ENCODE measurements at regions not wholly inside any gene's neighbourhood (a gene's known extent, or its start where the extent isn't known, plus 50 kb on each side); places are given as distances from the start of the nearest gene placed in this dataset.

DNA sequence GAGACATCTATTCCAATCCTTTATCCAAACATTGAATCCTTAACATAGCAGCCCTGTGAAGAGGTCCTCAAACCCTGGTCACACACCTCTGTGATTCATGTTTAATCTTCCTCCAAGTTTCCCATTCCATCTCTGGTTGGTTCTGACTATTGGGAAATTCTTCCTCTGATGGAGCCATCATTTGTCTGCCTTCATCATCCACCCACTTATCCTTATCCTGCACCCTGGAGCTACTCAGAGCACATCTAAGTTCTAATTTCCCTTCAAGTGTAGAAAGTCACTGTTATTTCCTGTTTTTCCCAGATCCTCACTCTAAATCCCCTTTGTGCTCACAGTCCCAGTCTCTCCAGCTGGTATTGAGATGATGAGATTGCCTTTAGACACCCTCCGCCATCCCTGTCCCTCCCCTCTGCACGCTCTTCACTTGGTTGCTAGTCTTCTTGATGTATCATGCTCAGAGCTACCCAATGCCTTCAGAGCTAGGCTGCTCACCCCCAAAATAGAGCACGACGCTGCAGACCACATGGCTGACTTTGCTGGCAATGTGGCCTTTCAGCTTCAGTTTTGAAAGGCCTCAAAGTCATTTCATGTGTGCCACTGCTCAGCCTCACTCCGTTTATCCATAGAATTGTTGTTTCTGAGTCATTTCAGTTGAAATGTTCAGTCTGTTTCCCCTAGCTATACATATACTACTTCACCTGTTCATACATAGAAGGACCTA lies 154.3 kb downstream of the PALM2AKAP2 start:
- no peak overlapping the region for H3K27ac ChIP-seq (ENCODE audit: low read length)
- no peaks in the 10 kb centered on the region for H3K36me3 ChIP-seq (ENCODE audit: control insufficient read depth in 1 of 2, insufficient read depth in 2 of 2, low read length in 2 of 2)
- H3K4me3 ChIP-seq (ENCODE audit: low read depth in 1 of 2, low read length in 2 of 2), result no peak overlapping the region
- no peaks in the 10 kb centered on the region for H3K4me1 ChIP-seq (ENCODE audit: control insufficient read depth in 1 of 2, insufficient read depth in 2 of 2, low read length in 2 of 2)
- no peaks in the 10 kb centered on the region for H3K27me3 ChIP-seq (ENCODE audit: low read depth, low read length)
- H3K9me3 ChIP-seq (ENCODE audit: control insufficient read depth in 1 of 2, low read length in 2 of 2), result no peaks in the 10 kb centered on the region

DNA sequence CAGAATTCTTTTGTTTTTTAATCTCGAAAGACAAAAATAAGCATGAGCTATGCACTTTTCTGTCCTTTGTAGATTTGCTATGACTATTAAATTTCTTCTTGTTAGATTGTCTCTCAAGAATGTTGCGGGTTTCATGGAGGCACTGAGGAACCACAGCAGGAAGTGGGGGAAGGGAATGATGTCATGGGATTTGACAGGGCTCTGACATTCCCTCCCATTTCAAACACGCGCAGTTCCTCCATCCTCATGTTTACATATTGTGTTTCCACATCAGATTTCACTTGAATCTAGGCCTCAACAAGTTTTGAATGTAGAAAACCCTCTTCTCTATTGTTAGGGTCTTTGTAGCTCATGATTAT lies 154.8 kb downstream of the PALM2AKAP2 start:
- no peaks in the 10 kb centered on the region for H3K4me1 ChIP-seq (ENCODE audit: control insufficient read depth in 1 of 2, insufficient read depth in 2 of 2, low read length in 2 of 2)
- H3K27me3 ChIP-seq (ENCODE audit: low read depth, low read length), result no peaks in the 10 kb centered on the region
- H3K27ac ChIP-seq (ENCODE audit: low read length), result no peak overlapping the region
- H3K4me3 ChIP-seq (ENCODE audit: low read depth in 1 of 2, low read length in 2 of 2), result no peak overlapping the region
- no peaks in the 10 kb centered on the region for H3K36me3 ChIP-seq (ENCODE audit: control insufficient read depth in 1 of 2, insufficient read depth in 2 of 2, low read length in 2 of 2)
- no peaks in the 10 kb centered on the region for H3K9me3 ChIP-seq (ENCODE audit: control insufficient read depth in 1 of 2, low read length in 2 of 2)

DNA sequence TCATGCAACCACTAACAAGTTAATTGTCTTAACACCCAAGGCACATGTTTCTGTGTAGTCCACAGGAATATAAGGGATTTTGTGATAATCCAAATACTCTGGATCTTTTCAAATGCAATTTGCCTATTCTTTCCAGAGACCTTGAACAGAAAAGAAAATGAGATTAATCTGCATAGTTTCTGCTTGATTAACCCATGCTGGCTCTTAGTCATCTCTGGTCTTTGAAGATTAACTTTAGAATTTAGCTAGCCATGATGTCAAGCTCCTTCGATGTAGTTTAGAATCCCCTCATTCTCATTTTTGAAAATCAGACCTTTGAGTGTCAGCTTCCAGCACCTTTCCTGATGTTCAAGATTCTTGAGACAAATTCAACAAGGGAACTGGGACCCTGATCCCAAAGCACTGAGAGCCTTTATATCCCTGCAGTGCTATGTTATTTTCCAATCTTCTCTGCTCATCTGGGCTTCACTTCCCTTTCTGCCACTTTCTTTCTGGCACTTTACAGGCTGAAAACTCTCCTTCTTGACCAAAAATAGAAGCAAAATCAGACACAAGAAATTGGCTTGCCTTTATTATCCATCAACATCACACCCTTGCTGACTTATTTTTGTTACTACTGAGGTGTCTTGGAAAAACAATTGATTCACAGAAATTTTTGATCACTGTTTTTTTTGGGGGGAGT lies 155.5 kb downstream of the PALM2AKAP2 start:
- Histone ChIP-seq H3K27ac (ENCODE audit: low read length) (no peak overlapping the region), H3K9me3 (ENCODE audit: control insufficient read depth in 1 of 2, low read length in 2 of 2) (no peaks in the 10 kb centered on the region), H3K4me3 (ENCODE audit: low read depth in 1 of 2, low read length in 2 of 2) (no peak overlapping the region), H3K27me3 (ENCODE audit: low read depth, low read length) (no peaks in the 10 kb centered on the region), H3K4me1 (ENCODE audit: control insufficient read depth in 1 of 2, insufficient read depth in 2 of 2, low read length in 2 of 2) (no peaks in the 10 kb centered on the region), H3K36me3 (ENCODE audit: control insufficient read depth in 1 of 2, insufficient read depth in 2 of 2, low read length in 2 of 2) (no peaks in the 10 kb centered on the region)

- Histone ChIP-seq H3K4me1 (ENCODE audit: control insufficient read depth in 1 of 2, insufficient read depth in 2 of 2, low read length in 2 of 2) (no peaks in the 10 kb centered on the region), H3K9me3 (ENCODE audit: control insufficient read depth in 1 of 2, low read length in 2 of 2) (no peaks in the 10 kb centered on the region), H3K36me3 (ENCODE audit: control insufficient read depth in 1 of 2, insufficient read depth in 2 of 2, low read length in 2 of 2) (no peaks in the 10 kb centered on the region), H3K4me3 (ENCODE audit: low read depth in 1 of 2, low read length in 2 of 2) (no peak overlapping the region), H3K27me3 (ENCODE audit: low read depth, low read length) (no peaks in the 10 kb centered on the region), H3K27ac (ENCODE audit: low read length) (no peak overlapping the region)
These were observed 158.0 kb downstream of the PALM2AKAP2 start for GRCh38 chr9:109937861-109938453.

- Histone ChIP-seq H3K4me1 (ENCODE audit: control insufficient read depth in 1 of 2, insufficient read depth in 2 of 2, low read length in 2 of 2) (no peaks in the 10 kb centered on the region), H3K9me3 (ENCODE audit: control insufficient read depth in 1 of 2, low read length in 2 of 2) (no peaks in the 10 kb centered on the region), H3K27ac (ENCODE audit: low read length) (no peak overlapping the region), H3K27me3 (ENCODE audit: low read depth, low read length) (no peaks in the 10 kb centered on the region), H3K36me3 (ENCODE audit: control insufficient read depth in 1 of 2, insufficient read depth in 2 of 2, low read length in 2 of 2) (no peaks in the 10 kb centered on the region), H3K4me3 (ENCODE audit: low read depth in 1 of 2, low read length in 2 of 2) (no peak overlapping the region)
These were observed 159.8 kb downstream of the PALM2AKAP2 start for GRCh38 chr9:109939698-109940342.

DNA sequence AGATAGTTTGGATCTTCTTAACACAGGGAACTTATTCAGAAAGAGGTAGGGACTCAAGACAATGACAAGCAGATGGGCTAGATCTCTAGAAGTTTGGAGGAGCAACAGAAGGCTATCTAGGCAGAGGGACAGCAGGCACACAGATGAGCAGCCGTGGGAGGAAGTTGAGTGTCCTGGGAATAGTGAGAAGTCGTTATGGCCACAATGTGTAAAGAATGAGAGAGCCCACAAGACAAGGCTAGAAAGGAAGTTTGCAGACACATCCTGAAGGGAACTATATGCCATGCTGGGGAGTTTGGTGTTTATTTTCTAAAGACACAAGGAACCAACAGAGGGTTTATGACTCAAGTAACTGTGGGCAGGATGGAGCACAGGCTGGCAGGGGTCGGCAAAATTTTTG lies 160.6 kb downstream of the PALM2AKAP2 start:
- no peaks in the 10 kb centered on the region for H3K36me3 ChIP-seq (ENCODE audit: control insufficient read depth in 1 of 2, insufficient read depth in 2 of 2, low read length in 2 of 2)
- no peak overlapping the region for H3K4me3 ChIP-seq (ENCODE audit: low read depth in 1 of 2, low read length in 2 of 2)
- no peak overlapping the region for H3K27ac ChIP-seq (ENCODE audit: low read length)

GRCh38 chr9:109941771-109942170 lies 161.8 kb downstream of the PALM2AKAP2 start:
- no peak overlapping the region for H3K27ac ChIP-seq (ENCODE audit: low read length)
- H3K4me3 ChIP-seq (ENCODE audit: low read depth in 1 of 2, low read length in 2 of 2), result no peak overlapping the region
- H3K36me3 ChIP-seq (ENCODE audit: control insufficient read depth in 1 of 2, insufficient read depth in 2 of 2, low read length in 2 of 2), result no peaks in the 10 kb centered on the region
- H3K27me3 ChIP-seq (ENCODE audit: low read depth, low read length), result no peaks in the 10 kb centered on the region
- no peaks in the 10 kb centered on the region for H3K4me1 ChIP-seq (ENCODE audit: control insufficient read depth in 1 of 2, insufficient read depth in 2 of 2, low read length in 2 of 2)
- H3K9me3 ChIP-seq (ENCODE audit: control insufficient read depth in 1 of 2, low read length in 2 of 2), result no peaks in the 10 kb centered on the region

More for the DNA sequence above, 160.6 kb downstream of the PALM2AKAP2 start:
- no peaks in the 10 kb centered on the region for H3K4me1 ChIP-seq (ENCODE audit: control insufficient read depth in 1 of 2, insufficient read depth in 2 of 2, low read length in 2 of 2)
- no peaks in the 10 kb centered on the region for H3K9me3 ChIP-seq (ENCODE audit: control insufficient read depth in 1 of 2, low read length in 2 of 2)
- no peaks in the 10 kb centered on the region for H3K27me3 ChIP-seq (ENCODE audit: low read depth, low read length)

GRCh38 chr9:109945573-109945972 lies 165.6 kb downstream of the PALM2AKAP2 start:
- Histone ChIP-seq H3K4me3 (ENCODE audit: low read depth in 1 of 2, low read length in 2 of 2) (no peak overlapping the region), H3K27me3 (ENCODE audit: low read depth, low read length) (no peaks in the 10 kb centered on the region), H3K9me3 (ENCODE audit: control insufficient read depth in 1 of 2, low read length in 2 of 2) (no peaks in the 10 kb centered on the region), H3K4me1 (ENCODE audit: control insufficient read depth in 1 of 2, insufficient read depth in 2 of 2, low read length in 2 of 2) (no peaks in the 10 kb centered on the region), H3K36me3 (ENCODE audit: control insufficient read depth in 1 of 2, insufficient read depth in 2 of 2, low read length in 2 of 2) (no peaks in the 10 kb centered on the region), H3K27ac (ENCODE audit: low read length) (no peak overlapping the region)

- no peak overlapping the region for H3K27ac ChIP-seq (ENCODE audit: low read length)
- H3K27me3 ChIP-seq (ENCODE audit: low read depth, low read length), result no peaks in the 10 kb centered on the region
These were observed 168.5 kb downstream of the PALM2AKAP2 start for GRCh38 chr9:109948453-109948852.

GRCh38 chr9:109950710-109951443 lies 170.9 kb downstream of the PALM2AKAP2 start:
- Histone ChIP-seq H3K4me1 (ENCODE audit: control insufficient read depth in 1 of 2, insufficient read depth in 2 of 2, low read length in 2 of 2) (no peaks in the 10 kb centered on the region), H3K36me3 (ENCODE audit: control insufficient read depth in 1 of 2, insufficient read depth in 2 of 2, low read length in 2 of 2) (no peaks in the 10 kb centered on the region), H3K27ac (ENCODE audit: low read length) (no peak overlapping the region), H3K27me3 (ENCODE audit: low read depth, low read length) (no peaks in the 10 kb centered on the region), H3K9me3 (ENCODE audit: control insufficient read depth in 1 of 2, low read length in 2 of 2) (no peaks in the 10 kb centered on the region), H3K4me3 (ENCODE audit: low read depth in 1 of 2, low read length in 2 of 2) (no peak overlapping the region)

More at GRCh38 chr9:109948453-109948852, 168.5 kb downstream of the PALM2AKAP2 start:
- no peaks in the 10 kb centered on the region for H3K4me1 ChIP-seq (ENCODE audit: control insufficient read depth in 1 of 2, insufficient read depth in 2 of 2, low read length in 2 of 2)
- H3K4me3 ChIP-seq (ENCODE audit: low read depth in 1 of 2, low read length in 2 of 2), result no peak overlapping the region
- H3K9me3 ChIP-seq (ENCODE audit: control insufficient read depth in 1 of 2, low read length in 2 of 2), result no peaks in the 10 kb centered on the region
- no peaks in the 10 kb centered on the region for H3K36me3 ChIP-seq (ENCODE audit: control insufficient read depth in 1 of 2, insufficient read depth in 2 of 2, low read length in 2 of 2)

DNA sequence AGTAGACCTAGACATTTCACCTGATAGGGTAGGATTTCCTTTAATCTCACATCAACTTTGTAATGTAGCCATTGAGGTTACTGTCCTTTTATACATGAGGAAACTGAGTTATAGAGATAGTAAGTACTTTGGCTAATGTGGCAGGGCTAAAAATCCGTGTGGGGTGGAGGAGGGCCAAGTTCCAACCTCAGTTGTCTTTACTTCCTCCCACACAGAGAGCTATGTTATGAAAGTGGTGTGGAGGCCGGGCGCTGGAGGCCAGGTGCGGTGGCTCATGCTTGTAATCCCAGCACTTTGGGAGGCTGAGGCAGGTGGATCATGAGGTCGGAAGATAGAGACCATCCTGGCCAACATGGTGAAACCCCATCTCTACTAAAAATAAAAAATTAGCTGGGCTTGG lies 173.3 kb downstream of the PALM2AKAP2 start:
- no peaks in the 10 kb centered on the region for H3K9me3 ChIP-seq (ENCODE audit: control insufficient read depth in 1 of 2, low read length in 2 of 2)
- H3K36me3 ChIP-seq (ENCODE audit: control insufficient read depth in 1 of 2, insufficient read depth in 2 of 2, low read length in 2 of 2), result no peaks in the 10 kb centered on the region
- H3K4me3 ChIP-seq (ENCODE audit: low read depth in 1 of 2, low read length in 2 of 2), result no peak overlapping the region
- H3K27ac ChIP-seq (ENCODE audit: low read length), result no peak overlapping the region
- no peaks in the 10 kb centered on the region for H3K27me3 ChIP-seq (ENCODE audit: low read depth, low read length)
- peaks cover 0 to 10% of the 10 kb centered on the region in 2 donors for H3K4me1 ChIP-seq (ENCODE audit: control insufficient read depth in 1 of 2, insufficient read depth in 2 of 2, low read length in 2 of 2)
